Neural cell (in vitro differentiated cells): ENCODE measurements at regions not wholly inside any gene's neighbourhood (a gene's known extent, or its start where the extent isn't known, plus 50 kb on each side); places are given as distances from the start of the nearest gene placed in this dataset.

ENCODE experiments used
- H2AFZ ChIP-seq: fragments of 200-600, 300-800 bp; sonication (generic), shearing (Covaris generic); 2 replicates; pipeline ENCODE4 v1.6.0; 2014; ENCODE audit warnings: low read depth, mild to moderate bottlenecking, antibody characterized with exemption, low read length, moderate library complexity
- H3F3A ChIP-seq: fragments of 200-600 bp; shearing (Covaris generic); 2 replicates; pipeline ENCODE4 v1.6.1; 2016; ENCODE audit warnings: mild to moderate bottlenecking, moderate library complexity, mixed read lengths, antibody characterized with exemption, low read length; ENCODE audit not compliant: insufficient read depth, poor library complexity, severe bottlenecking
- H3K27ac ChIP-seq: fragments of 200-600, 300-800 bp; sonication (generic), shearing (Covaris generic); 2 replicates; pipeline ENCODE4 v1.5.1; 2014; ENCODE audit warnings: mild to moderate bottlenecking, low read length, moderate library complexity
- H3K27me3 ChIP-seq: fragments of 300-800, 200-600 bp; sonication (generic), shearing (Covaris generic); 2 replicates; pipeline ENCODE4 v1.6.0; 2014; ENCODE audit warnings: mild to moderate bottlenecking, low read depth, low read length, moderate library complexity; ENCODE audit not compliant: insufficient read depth
- H3K36me3 ChIP-seq: fragments of 300-800, 200-600 bp; sonication (generic), shearing (Covaris generic); 2 replicates; pipeline ENCODE4 v1.5.1; 2014; ENCODE audit warnings: mild to moderate bottlenecking, antibody characterized with exemption, low read length, moderate library complexity; ENCODE audit not compliant: insufficient read depth
- H3K4me2 ChIP-seq: fragments of 300-800, 200-600 bp; sonication (generic), shearing (Covaris generic); 2 replicates; pipeline ENCODE4 v1.6.0; 2014; ENCODE audit warnings: mild to moderate bottlenecking, low read length
- H3K4me3 ChIP-seq: fragments of 300-800, 200-600 bp; sonication (generic), shearing (Covaris generic); 2 replicates; pipeline ENCODE4 v1.5.1; 2014; ENCODE audit warnings: mild to moderate bottlenecking, low read length, moderate library complexity
- H3K79me2 ChIP-seq: fragments of 200-600 bp; shearing (Covaris generic); replicated peaks from 2 replicates; pipeline ENCODE4 v1.6.0; 2014; ENCODE audit warnings: mild to moderate bottlenecking, low read length, moderate library complexity; ENCODE audit not compliant: insufficient read depth
- H3K9ac ChIP-seq: fragments of 300-800, 200-600 bp; sonication (generic), shearing (Covaris generic); 2 replicates; pipeline ENCODE4 v1.6.1; 2016; ENCODE audit warnings: mild to moderate bottlenecking, low read length, mixed read lengths
- H3K9me2 ChIP-seq: fragments of 200-600 bp; shearing (Covaris generic); 2 replicates; pipeline ENCODE4 v1.6.1; 2016; ENCODE audit warnings: mild to moderate bottlenecking, low read length, mixed read lengths; ENCODE audit not compliant: insufficient read depth
- H3K9me3 ChIP-seq: fragments of 200-600, 300-800 bp; sonication (generic), shearing (Covaris generic); 2 replicates; pipeline ENCODE4 v1.6.1; 2016; ENCODE audit warnings: mild to moderate bottlenecking, mixed run types, low read length, moderate library complexity, mixed read lengths
- H4K20me1 ChIP-seq: fragments of 200-600 bp; shearing (Covaris generic); 2 replicates; pipeline ENCODE4 v1.6.1; 2016; ENCODE audit warnings: mild to moderate bottlenecking, mixed run types; ENCODE audit not compliant: insufficient read depth
- CTCF ChIP-seq: fragments of 450-650 bp; IDR thresholded peaks from 2 replicates; pipeline ENCODE4 v1.5.1; 2014; ENCODE audit warnings: antibody characterized with exemption, mild to moderate bottlenecking, moderate library complexity; ENCODE audit not compliant: poor library complexity, severe bottlenecking
- EP300 ChIP-seq: fragments of 450-650 bp; conservative IDR thresholded peaks from 2 replicates; pipeline ENCODE4 v1.6.1; 2014; ENCODE audit warnings: antibody characterized with exemption, mild to moderate bottlenecking, moderate library complexity; ENCODE audit not compliant: poor library complexity, severe bottlenecking
- EZH2 ChIP-seq: fragments of 200-600, 300-800 bp; shearing (Covaris generic), sonication (generic); IDR thresholded peaks from 2 replicates; pipeline ENCODE4 v1.6.1; 2014; ENCODE audit warnings: antibody characterized with exemption, low read length, borderline replicate concordance, mild to moderate bottlenecking; ENCODE audit not compliant: insufficient read depth, poor library complexity, severe bottlenecking
- POLR2AphosphoS5 ChIP-seq: IDR thresholded peaks from 2 replicates; pipeline ENCODE4 v1.6.1; 2012
- RAD21 ChIP-seq: fragments of 450-650 bp; conservative IDR thresholded peaks from 2 replicates; pipeline ENCODE4 v1.6.1; 2014; ENCODE audit warnings: antibody characterized with exemption, mild to moderate bottlenecking, moderate library complexity
- REST ChIP-seq: IDR thresholded peaks from 2 replicates; pipeline ENCODE4 v1.6.1; 2012; ENCODE audit warnings: borderline replicate concordance
- SMC3 ChIP-seq: fragments of 450-650 bp; conservative IDR thresholded peaks from 2 replicates; pipeline ENCODE4 v1.6.1; 2014; ENCODE audit warnings: antibody characterized with exemption, mild to moderate bottlenecking, moderate library complexity; ENCODE audit not compliant: poor library complexity

GRCh38 chr6:113779656-113780055 is 77.5 kb upstream of the MARCKS start:
- no peaks in the 10 kb centered on the region for H3K36me3 ChIP-seq
- no peaks in the 10 kb centered on the region for H3K27me3 ChIP-seq
- H3K9me2 ChIP-seq, result no peaks in the 10 kb centered on the region

GRCh38 chr6:113782636-113783035 is 74.5 kb upstream of the MARCKS start:
- no peak for TF ChIP-seq SMC3
- TF ChIP-seq EZH2, result no peak
- no peak overlapping the region for H3K27ac ChIP-seq

More at GRCh38 chr6:113779656-113780055, 77.5 kb upstream of the MARCKS start:
- TF ChIP-seq SMC3 (no peak), EP300 (no peak), POLR2AphosphoS5 (no peak), RAD21 (no peak), CTCF (no peak)
- Histone ChIP-seq H3K4me2 (no peak overlapping the region), H3K79me2 (no peaks in the 10 kb centered on the region), H2AFZ (no peak overlapping the region), H3K9me3 (no peaks in the 10 kb centered on the region), H3F3A (no peaks in the 10 kb centered on the region), H3K4me3 (no peak overlapping the region), H3K9ac (no peak overlapping the region), H3K27ac (no peak overlapping the region), H4K20me1 (no peaks in the 10 kb centered on the region)

GRCh38 chr6:113786168-113786567 is 71.0 kb upstream of the MARCKS start:
- no peak overlapping the region for H3K9ac ChIP-seq
- no peaks in the 10 kb centered on the region for H4K20me1 ChIP-seq
- H3F3A ChIP-seq, result no peaks in the 10 kb centered on the region
- no peaks in the 10 kb centered on the region for H3K36me3 ChIP-seq
- H2AFZ ChIP-seq, result no peak overlapping the region
- TF ChIP-seq REST (no peak), SMC3 (no peak), EP300 (no peak), POLR2AphosphoS5 (no peak)
- no peak overlapping the region for H3K4me2 ChIP-seq
- H3K9me3 ChIP-seq, result no peaks in the 10 kb centered on the region
- no peak overlapping the region for H3K4me3 ChIP-seq
- H3K27me3 ChIP-seq, result no peaks in the 10 kb centered on the region
- H3K79me2 ChIP-seq, result no peaks in the 10 kb centered on the region
- no peaks in the 10 kb centered on the region for H3K9me2 ChIP-seq
- H3K27ac ChIP-seq, result no peak overlapping the region

More at GRCh38 chr6:113782636-113783035, 74.5 kb upstream of the MARCKS start:
- Histone ChIP-seq H3K4me2 (no peak overlapping the region), H3K4me3 (no peak overlapping the region), H3F3A (no peaks in the 10 kb centered on the region), H4K20me1 (no peaks in the 10 kb centered on the region), H3K27me3 (no peaks in the 10 kb centered on the region), H3K9me2 (no peaks in the 10 kb centered on the region), H3K9me3 (no peaks in the 10 kb centered on the region), H2AFZ (no peak overlapping the region), H3K79me2 (no peaks in the 10 kb centered on the region), H3K9ac (no peak overlapping the region), H3K36me3 (no peaks in the 10 kb centered on the region)
